WERI-Rb-1 (cell line): ENCODE measurements at regions not wholly inside any gene's neighbourhood (a gene's known extent, or its start where the extent isn't known, plus 50 kb on each side); places are given as distances from the start of the nearest gene placed in this dataset.

Source experiments
- DNase-seq: peaks from one replicate; pipeline ENCODE4 v3.0.0-alpha.2; 2020
- H3K27ac ChIP-seq: fragments of 250-450 bp; sonication (Bioruptor Pico); 2 replicates; pipeline ENCODE4 v1.5.1; 2020; ENCODE audit warnings: mild to moderate bottlenecking, moderate library complexity
- H3K27me3 ChIP-seq: fragments of 250-450 bp; sonication (Bioruptor Pico); 2 replicates; pipeline ENCODE4 v1.5.1; 2021; ENCODE audit warnings: mild to moderate bottlenecking, low read depth, moderate library complexity; ENCODE audit not compliant: insufficient read depth, severe bottlenecking
- H3K36me3 ChIP-seq: fragments of 250-450 bp; sonication (Bioruptor Pico); 2 replicates; pipeline ENCODE4 v1.5.1; 2020; ENCODE audit warnings: mild to moderate bottlenecking, moderate library complexity
- H3K4me3 ChIP-seq: 2 replicates; pipeline ENCODE4 v1.5.1; 2011; ENCODE audit warnings: low read depth, mild to moderate bottlenecking, control low read depth, low read length
- H3K9me3 ChIP-seq: fragments of 250-450 bp; sonication (Bioruptor Pico); 2 replicates; pipeline ENCODE4 v1.5.1; 2021; ENCODE audit warnings: mild to moderate bottlenecking, moderate library complexity; ENCODE audit not compliant: severe bottlenecking
- TF ChIP-seq, protein P1 (sequence below): IDR thresholded peaks from 2 replicates; pipeline ENCODE4 v1.5.1; 2011; ENCODE audit warnings: low read depth, mild to moderate bottlenecking, control low read depth, inconsistent platforms, low read length

DNA sequence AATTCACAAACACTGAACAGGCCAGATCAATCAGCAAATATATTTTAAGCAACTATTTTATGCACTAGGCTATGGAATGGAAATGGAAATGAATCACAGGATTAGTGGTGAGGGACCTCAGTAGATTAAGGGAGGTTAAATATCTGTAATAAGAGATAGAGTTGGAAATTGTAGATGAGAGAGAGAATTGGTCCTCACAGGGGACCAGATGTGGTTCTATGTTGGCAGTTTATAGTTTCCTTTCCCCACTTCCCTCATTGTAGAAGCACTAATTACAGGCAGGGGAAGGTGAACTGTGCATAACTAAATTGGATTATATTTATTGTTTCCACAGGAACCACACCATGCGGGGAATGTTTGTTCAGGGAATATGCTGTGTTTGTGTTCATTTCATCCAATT is 496.2 kb downstream of the ARHGEF28 start:
- DNase-seq = no peak
- Histone ChIP-seq H3K27me3 (no peaks in the 10 kb centered on the region), H3K9me3 (peaks cover 3% of the 10 kb centered on the region), H3K27ac (no peak overlapping the region), H3K4me3 (no peak overlapping the region), H3K36me3 (no peaks in the 10 kb centered on the region)
- TF ChIP-seq, protein P1, sequence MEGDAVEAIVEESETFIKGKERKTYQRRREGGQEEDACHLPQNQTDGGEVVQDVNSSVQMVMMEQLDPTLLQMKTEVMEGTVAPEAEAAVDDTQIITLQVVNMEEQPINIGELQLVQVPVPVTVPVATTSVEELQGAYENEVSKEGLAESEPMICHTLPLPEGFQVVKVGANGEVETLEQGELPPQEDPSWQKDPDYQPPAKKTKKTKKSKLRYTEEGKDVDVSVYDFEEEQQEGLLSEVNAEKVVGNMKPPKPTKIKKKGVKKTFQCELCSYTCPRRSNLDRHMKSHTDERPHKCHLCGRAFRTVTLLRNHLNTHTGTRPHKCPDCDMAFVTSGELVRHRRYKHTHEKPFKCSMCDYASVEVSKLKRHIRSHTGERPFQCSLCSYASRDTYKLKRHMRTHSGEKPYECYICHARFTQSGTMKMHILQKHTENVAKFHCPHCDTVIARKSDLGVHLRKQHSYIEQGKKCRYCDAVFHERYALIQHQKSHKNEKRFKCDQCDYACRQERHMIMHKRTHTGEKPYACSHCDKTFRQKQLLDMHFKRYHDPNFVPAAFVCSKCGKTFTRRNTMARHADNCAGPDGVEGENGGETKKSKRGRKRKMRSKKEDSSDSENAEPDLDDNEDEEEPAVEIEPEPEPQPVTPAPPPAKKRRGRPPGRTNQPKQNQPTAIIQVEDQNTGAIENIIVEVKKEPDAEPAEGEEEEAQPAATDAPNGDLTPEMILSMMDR = no peak

DNA sequence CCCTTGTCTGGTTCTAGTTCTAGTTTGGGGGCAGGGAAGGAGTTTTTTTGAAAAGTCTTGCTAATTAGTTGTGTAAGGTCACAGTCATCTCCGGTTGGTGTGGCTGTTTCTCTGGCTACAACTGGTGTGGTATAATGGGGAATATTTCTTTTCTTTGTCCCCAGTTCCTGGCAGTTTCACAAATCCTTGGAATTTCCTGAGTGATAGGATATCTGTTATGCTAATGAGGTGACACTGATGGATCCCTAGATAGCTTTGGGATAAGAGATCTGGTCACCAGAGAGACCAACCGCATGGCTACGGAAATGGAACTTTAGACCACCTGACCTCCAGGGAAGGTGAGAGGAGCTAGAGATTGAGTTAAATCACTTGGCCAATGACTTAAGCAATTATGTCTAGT is 494.6 kb downstream of the ARHGEF28 start:
- Histone ChIP-seq H3K36me3 (no peaks in the 10 kb centered on the region), H3K27ac (no peak overlapping the region), H3K27me3 (no peaks in the 10 kb centered on the region), H3K9me3 (peaks cover 3% of the 10 kb centered on the region), H3K4me3 (no peak overlapping the region)
- TF ChIP-seq, protein P1 = no peak
- DNase-seq = no peak

DNA sequence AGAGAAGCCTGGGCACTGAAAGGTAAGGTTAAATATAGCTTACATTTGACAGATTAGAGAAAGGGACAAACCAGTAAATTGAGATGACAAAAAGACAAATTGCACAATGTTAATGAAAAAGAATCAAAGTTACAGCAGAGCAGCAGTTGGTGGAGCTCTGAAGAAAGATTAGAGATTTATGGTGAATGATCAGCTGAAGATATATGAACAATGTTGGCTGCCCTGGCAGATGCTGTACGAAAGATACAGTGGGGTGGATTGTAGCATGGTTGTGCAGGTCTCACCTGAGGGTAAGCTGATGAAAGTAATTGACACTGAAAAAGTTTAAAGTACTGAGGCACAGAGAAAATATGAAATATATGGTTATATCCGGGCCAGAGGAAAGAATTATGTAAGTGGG is 492.1 kb downstream of the ARHGEF28 start:
- H3K4me3 ChIP-seq = no peak overlapping the region
- TF ChIP-seq, protein P1 = no peak
- no peak for DNase-seq
- H3K36me3 ChIP-seq = no peaks in the 10 kb centered on the region
- H3K9me3 ChIP-seq = peaks cover 3% of the 10 kb centered on the region
- no peaks in the 10 kb centered on the region for H3K27me3 ChIP-seq
- H3K27ac ChIP-seq = no peak overlapping the region

DNA sequence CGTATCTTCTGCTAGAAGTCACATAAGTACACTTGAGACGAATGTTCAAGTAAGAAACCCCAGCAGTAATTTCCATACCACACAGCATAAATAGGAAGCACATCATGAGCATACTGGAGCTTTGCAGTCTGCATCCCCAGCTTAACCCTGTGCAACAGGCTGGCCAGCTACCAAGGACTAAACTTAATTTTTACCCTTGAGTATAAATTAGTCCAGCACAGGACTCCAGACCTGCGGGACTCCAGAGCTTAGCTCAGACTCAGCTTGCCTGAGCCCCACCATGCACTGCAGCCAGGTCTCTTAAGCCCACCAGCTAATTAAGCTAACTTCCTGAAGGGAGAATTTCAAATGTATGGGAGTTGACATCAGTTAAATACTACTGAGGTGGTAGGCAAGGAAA is 491.0 kb downstream of the ARHGEF28 start:
- Histone ChIP-seq H3K9me3 (peaks cover 3% of the 10 kb centered on the region), H3K36me3 (no peaks in the 10 kb centered on the region)
- TF ChIP-seq, protein P1 = no peak

DNA sequence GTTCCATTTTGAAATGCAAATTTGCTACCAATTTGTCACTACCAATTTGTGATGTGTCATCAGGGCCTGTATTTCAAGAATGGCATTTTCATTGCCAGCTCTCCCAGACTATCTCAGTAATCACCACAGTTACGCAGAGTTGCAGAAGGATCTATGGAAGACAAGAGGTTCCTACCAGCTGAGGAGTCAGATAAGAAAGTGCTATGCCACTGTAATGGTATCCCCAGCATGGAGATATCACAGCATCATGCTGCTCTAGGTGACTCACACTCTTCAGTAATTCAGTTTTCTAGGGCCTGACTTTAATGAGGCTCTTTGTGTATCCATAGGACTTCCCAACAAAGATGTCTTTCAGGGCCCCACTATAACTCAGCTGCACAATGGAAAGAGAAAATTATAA is 490.3 kb downstream of the ARHGEF28 start:
- H3K27me3 ChIP-seq = no peaks in the 10 kb centered on the region
- peaks cover 3% of the 10 kb centered on the region for H3K9me3 ChIP-seq
- no peak for DNase-seq
- no peaks in the 10 kb centered on the region for H3K36me3 ChIP-seq
- H3K4me3 ChIP-seq = no peak overlapping the region
- TF ChIP-seq, protein P1 = no peak
- H3K27ac ChIP-seq = no peak overlapping the region

More for the DNA sequence above, 491.0 kb downstream of the ARHGEF28 start:
- DNase-seq = no peak
- H3K4me3 ChIP-seq = no peak overlapping the region
- H3K27me3 ChIP-seq = no peaks in the 10 kb centered on the region
- H3K27ac ChIP-seq = no peak overlapping the region

DNA sequence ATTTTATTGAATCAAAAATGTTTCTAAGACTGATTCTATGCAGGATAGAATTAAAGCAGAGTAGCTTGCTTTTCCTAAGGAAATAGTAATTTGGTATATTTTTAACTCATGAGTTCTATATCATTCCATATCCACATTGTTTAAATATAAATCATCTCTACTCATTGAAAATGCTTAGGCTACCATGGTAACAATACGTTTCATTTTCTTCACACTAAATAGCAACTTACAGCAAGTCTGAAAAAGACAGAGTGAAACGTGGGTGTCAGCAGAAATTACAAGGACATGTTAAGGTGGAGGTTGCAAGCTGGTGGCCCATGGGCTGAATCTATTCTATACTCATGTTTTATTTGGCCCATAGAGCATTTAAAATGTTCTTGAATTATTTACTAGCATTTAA is 487.9 kb downstream of the ARHGEF28 start:
- no peaks in the 10 kb centered on the region for H3K36me3 ChIP-seq
- no peaks in the 10 kb centered on the region for H3K27me3 ChIP-seq
- H3K4me3 ChIP-seq = no peak overlapping the region
- DNase-seq = no peak
- TF ChIP-seq, protein P1 = no peak
- H3K27ac ChIP-seq = no peak overlapping the region
- peaks cover 3% of the 10 kb centered on the region for H3K9me3 ChIP-seq
